Keratinocyte (primary cell): ENCODE measurements at regions not wholly inside any gene's neighbourhood (a gene's known extent, or its start where the extent isn't known, plus 50 kb on each side); places are given as distances from the start of the nearest gene placed in this dataset.

ENCODE experiments used
- EZH2 ChIP-seq: IDR thresholded peaks from one replicate; pipeline ENCODE4 v1.6.1; 2012; ENCODE audit warnings: inconsistent platforms, mild to moderate bottlenecking, low read length, moderate library complexity
- TF ChIP-seq, protein P1 (sequence below), 3 experiments: IDR thresholded peaks in 1 of 3; conservative IDR thresholded peaks in 1 of 3; optimal IDR thresholded peaks in 1 of 3; 2 replicates in 2 of 3; 3 replicates in 1 of 3; pipeline versions ENCODE3 to v1.5.1; 2011; ENCODE audit warnings: low read length in 3 of 3, mild to moderate bottlenecking in 3 of 3, moderate library complexity in 2 of 3, control low read depth in 1 of 3, inconsistent platforms in 1 of 3; ENCODE audit not compliant: insufficient read depth in 2 of 3; ENCODE audit errors: extremely low read depth in 1 of 3

- TF ChIP-seq, protein P1, sequence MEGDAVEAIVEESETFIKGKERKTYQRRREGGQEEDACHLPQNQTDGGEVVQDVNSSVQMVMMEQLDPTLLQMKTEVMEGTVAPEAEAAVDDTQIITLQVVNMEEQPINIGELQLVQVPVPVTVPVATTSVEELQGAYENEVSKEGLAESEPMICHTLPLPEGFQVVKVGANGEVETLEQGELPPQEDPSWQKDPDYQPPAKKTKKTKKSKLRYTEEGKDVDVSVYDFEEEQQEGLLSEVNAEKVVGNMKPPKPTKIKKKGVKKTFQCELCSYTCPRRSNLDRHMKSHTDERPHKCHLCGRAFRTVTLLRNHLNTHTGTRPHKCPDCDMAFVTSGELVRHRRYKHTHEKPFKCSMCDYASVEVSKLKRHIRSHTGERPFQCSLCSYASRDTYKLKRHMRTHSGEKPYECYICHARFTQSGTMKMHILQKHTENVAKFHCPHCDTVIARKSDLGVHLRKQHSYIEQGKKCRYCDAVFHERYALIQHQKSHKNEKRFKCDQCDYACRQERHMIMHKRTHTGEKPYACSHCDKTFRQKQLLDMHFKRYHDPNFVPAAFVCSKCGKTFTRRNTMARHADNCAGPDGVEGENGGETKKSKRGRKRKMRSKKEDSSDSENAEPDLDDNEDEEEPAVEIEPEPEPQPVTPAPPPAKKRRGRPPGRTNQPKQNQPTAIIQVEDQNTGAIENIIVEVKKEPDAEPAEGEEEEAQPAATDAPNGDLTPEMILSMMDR (optimal IDR thresholded peaks at IDR 0.05 in 1 of 3, IDR thresholded peaks at IDR 0.05 in 1 of 3, conservative IDR thresholded peaks at IDR 0.05 in 1 of 3; ENCODE audit: extremely low read depth in 1 of 3, insufficient read depth in 2 of 3, low read length in 3 of 3), result no peak
- TF ChIP-seq EZH2, result no peak
Observed at GRCh38 chr2:59333007-59333406, 1091.9 kb upstream of the FANCL start.
